Suprapubic skin (tissue), 4 donors: ENCODE measurements at regions not wholly inside any gene's neighbourhood (a gene's known extent, or its start where the extent isn't known, plus 50 kb on each side); places are given as distances from the start of the nearest gene placed in this dataset.

Source experiments
- DNase-seq, 2 donors: peaks; one replicate each; pipeline ENCODE4 v3.0.0-alpha.2; 2019; ENCODE audit warnings: low spot score in 2 of 2
- H3K27ac ChIP-seq: fragments of 200-600 bp; sonication (generic); one replicate; pipeline ENCODE4 v1.5.1; 2019
- H3K27me3 ChIP-seq: fragments of 200-600 bp; sonication (generic); one replicate; pipeline ENCODE4 v1.5.1; 2019
- H3K36me3 ChIP-seq: fragments of 200-600 bp; sonication (generic); one replicate; pipeline ENCODE4 v1.5.1; 2019
- H3K4me1 ChIP-seq: fragments of 200-600 bp; sonication (generic); one replicate; pipeline ENCODE4 v1.5.1; 2019
- H3K4me3 ChIP-seq: fragments of 200-600 bp; sonication (generic); one replicate; pipeline ENCODE4 v1.5.1; 2019; ENCODE audit warnings: mild to moderate bottlenecking
- H3K9me3 ChIP-seq: fragments of 200-600 bp; sonication (generic); one replicate; pipeline ENCODE4 v1.5.1; 2019
- CTCF ChIP-seq, 2 donors: fragments of 200-600 bp in 1 of 2; fragments of 450-650 bp in 1 of 2; sonication (generic) in 1 of 2; IDR thresholded peaks; one replicate each; pipeline ENCODE4 v1.5.1; 2016 to 2019; ENCODE audit warnings: antibody characterized with exemption in 2 of 2, mild to moderate bottlenecking in 1 of 2, moderate library complexity in 1 of 2
- EP300 ChIP-seq: sonication (generic); formaldehyde crosslinking; IDR thresholded peaks from one replicate; pipeline ENCODE4 v1.6.1; 2017; ENCODE audit warnings: antibody characterized with exemption
- POLR2A ChIP-seq, 2 donors: fragments of 450-650 bp; IDR thresholded peaks; one replicate each; pipeline ENCODE4 v1.6.1; 2017; ENCODE audit warnings: antibody characterized with exemption in 2 of 2, mild to moderate bottlenecking in 2 of 2, moderate library complexity in 2 of 2
- POLR2AphosphoS5 ChIP-seq, 3 donors: sonication (generic); formaldehyde crosslinking; IDR thresholded peaks; one replicate each; pipeline ENCODE4 v1.6.1; 2017; ENCODE audit warnings: antibody characterized with exemption in 3 of 3
- WGBS: methylation state at CpG from one replicate; pipeline ENCODE4 v1.1.5; 2018; 5-methylcytosine and 5-hydroxymethylcytosine counted together

- WGBS: 68% methylated on average over 3 of the region's 3 CpGs
- no peak overlapping the region for H3K27ac ChIP-seq
- H3K4me1 ChIP-seq: no peaks in the 10 kb centered on the region
- H3K27me3 ChIP-seq: no peaks in the 10 kb centered on the region
- H3K9me3 ChIP-seq: no peaks in the 10 kb centered on the region
- H3K36me3 ChIP-seq: no peaks in the 10 kb centered on the region
- TF ChIP-seq POLR2AphosphoS5 (IDR thresholded peaks at IDR 0.05) (no peak), CTCF (IDR thresholded peaks at IDR 0.05) (no peak), EP300 (no peak), POLR2A (IDR thresholded peaks at IDR 0.05) (no peak)
- H3K4me3 ChIP-seq: no peak overlapping the region
- DNase-seq: no peak
These were observed 1137.6 kb downstream of the C4orf33 start for GRCh38 chr4:130233377-130234047.

- WGBS: 45% methylated on average over 3 of the region's 3 CpGs
- Histone ChIP-seq H3K4me1 (no peaks in the 10 kb centered on the region), H3K27me3 (no peaks in the 10 kb centered on the region), H3K4me3 (no peak overlapping the region), H3K9me3 (no peaks in the 10 kb centered on the region), H3K36me3 (no peaks in the 10 kb centered on the region), H3K27ac (no peak overlapping the region)
- no peak for TF ChIP-seq EP300
- TF ChIP-seq POLR2A (IDR thresholded peaks at IDR 0.05): no peak
- TF ChIP-seq POLR2AphosphoS5 (IDR thresholded peaks at IDR 0.05): no peak
- no peak for TF ChIP-seq CTCF (IDR thresholded peaks at IDR 0.05)
- DNase-seq: no peak
These were observed 1142.2 kb downstream of the C4orf33 start for GRCh38 chr4:130238121-130238520.

GRCh38 chr4:130249002-130249401 lies 1153.0 kb downstream of the C4orf33 start:
- H3K27me3 ChIP-seq: no peaks in the 10 kb centered on the region

GRCh38 chr4:130257271-130257670 lies 1161.3 kb downstream of the C4orf33 start:
- no peak overlapping the region for H3K4me3 ChIP-seq
- no peaks in the 10 kb centered on the region for H3K9me3 ChIP-seq
- H3K4me1 ChIP-seq: no peaks in the 10 kb centered on the region
- H3K36me3 ChIP-seq: no peaks in the 10 kb centered on the region
- 25% methylated on average over 2 of the region's 2 CpGs for WGBS
- H3K27me3 ChIP-seq: no peaks in the 10 kb centered on the region
- DNase-seq: no peak
- TF ChIP-seq EP300 (no peak), CTCF (IDR thresholded peaks at IDR 0.05) (no peak), POLR2A (IDR thresholded peaks at IDR 0.05) (no peak), POLR2AphosphoS5 (IDR thresholded peaks at IDR 0.05) (no peak)
- H3K27ac ChIP-seq: no peak overlapping the region

More at GRCh38 chr4:130249002-130249401, 1153.0 kb downstream of the C4orf33 start:
- Histone ChIP-seq H3K36me3 (no peaks in the 10 kb centered on the region), H3K4me3 (no peak overlapping the region), H3K4me1 (no peaks in the 10 kb centered on the region), H3K9me3 (no peaks in the 10 kb centered on the region), H3K27ac (no peak overlapping the region)
- TF ChIP-seq CTCF (IDR thresholded peaks at IDR 0.05): no peak
- TF ChIP-seq POLR2AphosphoS5 (IDR thresholded peaks at IDR 0.05): no peak
- TF ChIP-seq EP300: no peak
- no peak for TF ChIP-seq POLR2A (IDR thresholded peaks at IDR 0.05)
- 37% methylated on average over 1 of the region's 1 CpG for WGBS
- no peak for DNase-seq

GRCh38 chr4:130266814-130267213 lies 1170.9 kb downstream of the C4orf33 start:
- Histone ChIP-seq H3K9me3 (peaks cover 6% of the 10 kb centered on the region), H3K4me1 (no peaks in the 10 kb centered on the region), H3K27ac (no peak overlapping the region), H3K4me3 (no peak overlapping the region), H3K27me3 (no peaks in the 10 kb centered on the region), H3K36me3 (no peaks in the 10 kb centered on the region)
- 53% methylated on average over 2 of the region's 2 CpGs for WGBS
- TF ChIP-seq POLR2A (IDR thresholded peaks at IDR 0.05) (no peak), CTCF (IDR thresholded peaks at IDR 0.05) (no peak)
- no peak for DNase-seq
